Mesenchymal stem cell (in vitro differentiated cells and primary cell): ENCODE measurements at regions not wholly inside any gene's neighbourhood (a gene's known extent, or its start where the extent isn't known, plus 50 kb on each side); places are given as distances from the start of the nearest gene placed in this dataset.
A peak's percentile ranks its signal among the peaks of the same experiment; 100 is the strongest.

Experiments used
- DNase-seq: peaks from one replicate; pipeline ENCODE4 v3.0.0-alpha.2; 2013
- H2AFZ ChIP-seq: one replicate; pipeline ENCODE4 v1.6.1; 2013; ENCODE audit warnings: low read depth, mild to moderate bottlenecking, control low read depth, inconsistent platforms, low read length, moderate library complexity
- H2AK5ac ChIP-seq: 2 replicates; pipeline ENCODE4 v1.6.1; 2013; ENCODE audit warnings: low read length, moderate library complexity, mild to moderate bottlenecking, inconsistent platforms; ENCODE audit not compliant: severe bottlenecking
- H2BK120ac ChIP-seq: one replicate; pipeline ENCODE4 v1.6.1; 2013; ENCODE audit warnings: low read depth, mild to moderate bottlenecking, inconsistent platforms, low read length, moderate library complexity
- H2BK12ac ChIP-seq, 2 experiments: one replicate each; pipeline ENCODE4 v1.6.1; 2013; ENCODE audit warnings: inconsistent platforms in 2 of 2, low read length in 2 of 2, mild to moderate bottlenecking in 2 of 2, moderate library complexity in 2 of 2, control low read depth in 1 of 2
- H2BK15ac ChIP-seq: one replicate; pipeline ENCODE4 v1.6.1; 2013; ENCODE audit warnings: mild to moderate bottlenecking, low read depth, inconsistent platforms; ENCODE audit not compliant: poor library complexity, severe bottlenecking
- H2BK5ac ChIP-seq: 2 replicates; pipeline ENCODE4 v1.6.1; 2013; ENCODE audit warnings: low read depth, mild to moderate bottlenecking, low read length, control low read depth, inconsistent platforms; ENCODE audit not compliant: poor library complexity, severe bottlenecking
- H3K14ac ChIP-seq, 2 experiments: one replicate each; pipeline ENCODE4 v1.6.1; 2013; ENCODE audit warnings: inconsistent platforms in 2 of 2, low read length in 2 of 2, control low read depth in 1 of 2, mild to moderate bottlenecking in 1 of 2, moderate library complexity in 1 of 2
- H3K18ac ChIP-seq, 2 experiments: one replicate each; pipeline ENCODE4 v1.6.1; 2013; ENCODE audit warnings: inconsistent platforms in 2 of 2, low read length in 2 of 2, control low read depth in 1 of 2, low read depth in 1 of 2, mild to moderate bottlenecking in 1 of 2
- H3K23ac ChIP-seq, 2 experiments: one replicate each; pipeline ENCODE4 v1.6.1; 2013; ENCODE audit warnings: inconsistent platforms in 2 of 2, low read length in 2 of 2, mild to moderate bottlenecking in 2 of 2, moderate library complexity in 2 of 2, control low read depth in 1 of 2
- H3K27ac ChIP-seq: 2 replicates; pipeline ENCODE4 v1.5.1; 2013; ENCODE audit warnings: mild to moderate bottlenecking, moderate library complexity, low read length, control low read depth, inconsistent platforms; ENCODE audit not compliant: poor library complexity, severe bottlenecking
- H3K27me3 ChIP-seq, 2 experiments: 2 replicates each; pipeline versions ENCODE4 v1.6.1 to v1.7.0; 2013; ENCODE audit warnings: low read length in 2 of 2, mild to moderate bottlenecking in 2 of 2, moderate library complexity in 2 of 2, control low read depth in 1 of 2, inconsistent platforms in 1 of 2; ENCODE audit not compliant: control insufficient read depth in 1 of 2, insufficient read depth in 1 of 2
- H3K36me3 ChIP-seq, 2 experiments: 2 replicates each; pipeline versions ENCODE4 v1.6.1 to v1.7.0; 2013; ENCODE audit warnings: low read length in 2 of 2, control low read depth in 1 of 2, inconsistent platforms in 1 of 2, low read depth in 1 of 2, mild to moderate bottlenecking in 1 of 2; ENCODE audit not compliant: insufficient read depth in 2 of 2, control insufficient read depth in 1 of 2
- H3K4ac ChIP-seq, 2 experiments: one replicate each; pipeline ENCODE4 v1.6.1; 2013; ENCODE audit warnings: inconsistent platforms in 2 of 2, low read length in 2 of 2, mild to moderate bottlenecking in 2 of 2, moderate library complexity in 2 of 2, control low read depth in 1 of 2, low read depth in 1 of 2
- H3K4me1 ChIP-seq: 2 replicates; pipeline ENCODE4 v1.6.1; 2013; ENCODE audit warnings: low read depth, low read length, control low read depth; ENCODE audit not compliant: control insufficient read depth, insufficient read depth
- H3K4me2 ChIP-seq: 2 replicates; pipeline ENCODE4 v1.6.1; 2013; ENCODE audit warnings: low read length, mild to moderate bottlenecking, inconsistent platforms; ENCODE audit not compliant: poor library complexity, severe bottlenecking
- H3K4me3 ChIP-seq, 2 experiments: 2 replicates each; pipeline versions ENCODE4 v1.5.1 to v1.7.0; 2013; ENCODE audit warnings: low read length in 2 of 2, mild to moderate bottlenecking in 2 of 2, control low read depth in 1 of 2, low read depth in 1 of 2; ENCODE audit not compliant: insufficient read depth in 1 of 2
- H3K79me1 ChIP-seq: replicated peaks from 2 replicates; pipeline ENCODE4 v1.6.1; 2013; ENCODE audit warnings: mild to moderate bottlenecking, control low read depth, low read length, inconsistent platforms; ENCODE audit not compliant: poor library complexity, severe bottlenecking
- H3K9ac ChIP-seq: 2 replicates; pipeline ENCODE4 v1.7.0; 2013; ENCODE audit warnings: mild to moderate bottlenecking, low read length, moderate library complexity
- H3K9me3 ChIP-seq: 2 replicates; pipeline ENCODE4 v1.7.0; 2013; ENCODE audit warnings: mild to moderate bottlenecking, low read length; ENCODE audit not compliant: control insufficient read depth
- H4K8ac ChIP-seq: one replicate; pipeline ENCODE4 v1.6.1; 2013; ENCODE audit warnings: inconsistent platforms, mild to moderate bottlenecking, low read length, moderate library complexity
- H4K91ac ChIP-seq: one replicate; pipeline ENCODE4 v1.6.1; 2013; ENCODE audit warnings: mild to moderate bottlenecking, low read length, inconsistent platforms
- WGBS: methylation state at CpG from one replicate; pipeline ENCODE4 v1.1.7; 2013; ENCODE audit warnings: mixed read lengths; 5-methylcytosine and 5-hydroxymethylcytosine counted together

- H2AK5ac ChIP-seq = no peak overlapping the region
- H3K14ac ChIP-seq = no peak overlapping the region
- H3K36me3 ChIP-seq = no peaks in the 10 kb centered on the region
- no peak overlapping the region for H3K23ac ChIP-seq
- H3K4ac ChIP-seq = no peak overlapping the region
- H3K27ac ChIP-seq = no peak overlapping the region
- H3K4me1 ChIP-seq = no peaks in the 10 kb centered on the region
- H3K4me2 ChIP-seq = no peak overlapping the region
- no peak overlapping the region for H2BK120ac ChIP-seq
- H3K4me3 ChIP-seq = no peak overlapping the region
- no peak overlapping the region for H2AFZ ChIP-seq
- no peak for DNase-seq
- H2BK15ac ChIP-seq = no peak overlapping the region
- no peaks in the 10 kb centered on the region for H3K27me3 ChIP-seq
- WGBS = 51% methylated on average over 5 of the region's 5 CpGs
- no peaks in the 10 kb centered on the region for H3K9me3 ChIP-seq
- H2BK5ac ChIP-seq = no peak overlapping the region
- no peak overlapping the region for H4K91ac ChIP-seq
- no peak overlapping the region for H2BK12ac ChIP-seq
- no peak overlapping the region for H4K8ac ChIP-seq
- H3K79me1 ChIP-seq = no peaks in the 10 kb centered on the region
- H3K9ac ChIP-seq = no peak overlapping the region
- no peak overlapping the region for H3K18ac ChIP-seq
Observed at GRCh38 chr16:8179615-8180014, 410.7 kb downstream of the TMEM114 start.

- Histone ChIP-seq H2BK5ac (no peak overlapping the region), H3K18ac (no peak overlapping the region), H4K8ac (no peak overlapping the region), H3K23ac (no peak overlapping the region), H3K14ac (no peak overlapping the region), H3K4me1 (no peaks in the 10 kb centered on the region), H4K91ac (no peak overlapping the region), H2AFZ (no peak overlapping the region), H2BK12ac (no peak overlapping the region), H3K4ac (no peak overlapping the region), H3K36me3 (no peaks in the 10 kb centered on the region), H3K79me1 (no peaks in the 10 kb centered on the region), H3K9me3 (no peaks in the 10 kb centered on the region), H3K9ac (no peak overlapping the region), H2BK120ac (no peak overlapping the region), H3K27me3 (no peaks in the 10 kb centered on the region), H2AK5ac (no peak overlapping the region), H3K27ac (no peak overlapping the region), H3K4me2 (no peak overlapping the region), H3K4me3 (no peak overlapping the region), H2BK15ac (no peak overlapping the region)
- 73% methylated on average over 7 of the region's 8 CpGs for WGBS
- DNase-seq = no peak
Observed at GRCh38 chr16:8178271-8178670, 412.0 kb downstream of the TMEM114 start.

GRCh38 chr16:8175411-8175810 lies 414.9 kb downstream of the TMEM114 start:
- H3K14ac ChIP-seq = no peak overlapping the region
- WGBS = 76% methylated on average over 3 of the region's 3 CpGs
- H3K18ac ChIP-seq = no peak overlapping the region
- no peak overlapping the region for H2BK5ac ChIP-seq
- H3K27me3 ChIP-seq = no peaks in the 10 kb centered on the region
- no peak overlapping the region for H4K8ac ChIP-seq
- H3K36me3 ChIP-seq = no peaks in the 10 kb centered on the region
- H2BK12ac ChIP-seq = no peak overlapping the region
- no peak overlapping the region for H2BK120ac ChIP-seq
- no peak overlapping the region for H3K27ac ChIP-seq
- H3K23ac ChIP-seq = no peak overlapping the region
- H3K4me3 ChIP-seq = no peak overlapping the region
- H2BK15ac ChIP-seq = no peak overlapping the region
- no peaks in the 10 kb centered on the region for H3K79me1 ChIP-seq
- no peak overlapping the region for H4K91ac ChIP-seq
- DNase-seq = no peak
- no peak overlapping the region for H2AK5ac ChIP-seq
- no peak overlapping the region for H3K4ac ChIP-seq
- H2AFZ ChIP-seq = no peak overlapping the region
- no peak overlapping the region for H3K4me2 ChIP-seq
- no peaks in the 10 kb centered on the region for H3K9me3 ChIP-seq
- no peaks in the 10 kb centered on the region for H3K4me1 ChIP-seq
- H3K9ac ChIP-seq = no peak overlapping the region

GRCh38 chr16:8173111-8173644 lies 417.1 kb downstream of the TMEM114 start:
- H2BK15ac ChIP-seq = no peak overlapping the region
- H2AK5ac ChIP-seq = no peak overlapping the region
- no peaks in the 10 kb centered on the region for H3K79me1 ChIP-seq
- no peak overlapping the region for H2BK12ac ChIP-seq
- H3K18ac ChIP-seq = no peak overlapping the region
- no peak overlapping the region for H3K9ac ChIP-seq
- H3K27me3 ChIP-seq = no peaks in the 10 kb centered on the region
- H3K9me3 ChIP-seq = no peaks in the 10 kb centered on the region
- no peak overlapping the region for H4K91ac ChIP-seq
- no peak overlapping the region for H3K4me3 ChIP-seq
- DNase-seq = peak; percentile 8
- no peak overlapping the region for H3K4me2 ChIP-seq
- no peak overlapping the region for H3K14ac ChIP-seq
- no peak overlapping the region for H2BK5ac ChIP-seq
- H2AFZ ChIP-seq = no peak overlapping the region
- no peak overlapping the region for H3K4ac ChIP-seq
- H3K23ac ChIP-seq = no peak overlapping the region
- H2BK120ac ChIP-seq = no peak overlapping the region
- H3K4me1 ChIP-seq = no peaks in the 10 kb centered on the region
- no peaks in the 10 kb centered on the region for H3K36me3 ChIP-seq
- no peak overlapping the region for H4K8ac ChIP-seq
- H3K27ac ChIP-seq = no peak overlapping the region
- WGBS = 35% methylated on average over 16 of the region's 16 CpGs
